ENCODE measurements at regions not wholly inside any gene's neighbourhood (a gene's known extent, or its start where the extent isn't known, plus 50 kb on each side); places are given as distances from the start of the nearest gene placed in this dataset.

DNA sequence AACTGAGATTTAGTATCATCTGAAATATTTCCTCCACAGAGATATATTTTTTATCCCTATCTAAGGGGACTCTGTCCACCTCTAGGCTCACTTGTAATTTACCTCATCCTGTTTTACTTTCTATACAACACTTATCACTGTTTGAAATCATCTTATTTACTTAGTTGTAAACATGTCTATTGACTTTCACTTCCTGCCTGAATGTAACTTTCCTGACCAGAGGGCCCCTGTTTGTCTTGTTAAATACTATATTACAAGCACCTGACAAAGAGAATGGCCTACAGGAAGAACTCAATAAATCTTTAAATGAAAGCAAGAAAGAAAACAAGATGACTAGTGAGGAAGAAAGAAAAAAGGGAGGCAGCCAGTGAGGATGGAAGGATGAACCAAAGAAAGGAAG is 1727.5 kb downstream of the LRRC4C start:
- FAIRE-seq (no peak), DNase-seq (ENCODE audit: low read depth) (no peak)
- Mint-ChIP-seq H3K4me3 (ENCODE audit: unreplicated experiment) (no peak overlapping the region), H3K27me3 (ENCODE audit: low read depth, unreplicated experiment) (no peaks in the 10 kb centered on the region), H3K9me3 (ENCODE audit: unreplicated experiment) (no peaks in the 10 kb centered on the region), H3K27ac (ENCODE audit: unreplicated experiment) (no peak overlapping the region), H3K36me3 (ENCODE audit: low read depth, unreplicated experiment) (no peaks in the 10 kb centered on the region), H3K4me1 (ENCODE audit: low read depth, unreplicated experiment) (peaks cover 7% of the 10 kb centered on the region)
- H3K4me1 ChIP-seq (ENCODE audit: insufficient read depth, low read length) = no peaks in the 10 kb centered on the region
- H4K20me1 ChIP-seq (ENCODE audit: insufficient read depth, low read length) = no peaks in the 10 kb centered on the region
- no peak overlapping the region for H3K4me2 ChIP-seq (ENCODE audit: low read length)
- no peak overlapping the region for H3K4me3 ChIP-seq (ENCODE audit: insufficient read depth, low read depth, low read length)
- H2AFZ ChIP-seq (ENCODE audit: low read depth, low read length) = no peak overlapping the region
- TF ChIP-seq, protein P1, sequence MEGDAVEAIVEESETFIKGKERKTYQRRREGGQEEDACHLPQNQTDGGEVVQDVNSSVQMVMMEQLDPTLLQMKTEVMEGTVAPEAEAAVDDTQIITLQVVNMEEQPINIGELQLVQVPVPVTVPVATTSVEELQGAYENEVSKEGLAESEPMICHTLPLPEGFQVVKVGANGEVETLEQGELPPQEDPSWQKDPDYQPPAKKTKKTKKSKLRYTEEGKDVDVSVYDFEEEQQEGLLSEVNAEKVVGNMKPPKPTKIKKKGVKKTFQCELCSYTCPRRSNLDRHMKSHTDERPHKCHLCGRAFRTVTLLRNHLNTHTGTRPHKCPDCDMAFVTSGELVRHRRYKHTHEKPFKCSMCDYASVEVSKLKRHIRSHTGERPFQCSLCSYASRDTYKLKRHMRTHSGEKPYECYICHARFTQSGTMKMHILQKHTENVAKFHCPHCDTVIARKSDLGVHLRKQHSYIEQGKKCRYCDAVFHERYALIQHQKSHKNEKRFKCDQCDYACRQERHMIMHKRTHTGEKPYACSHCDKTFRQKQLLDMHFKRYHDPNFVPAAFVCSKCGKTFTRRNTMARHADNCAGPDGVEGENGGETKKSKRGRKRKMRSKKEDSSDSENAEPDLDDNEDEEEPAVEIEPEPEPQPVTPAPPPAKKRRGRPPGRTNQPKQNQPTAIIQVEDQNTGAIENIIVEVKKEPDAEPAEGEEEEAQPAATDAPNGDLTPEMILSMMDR (IDR thresholded peaks at IDR 0.05; ENCODE audit: insufficient read depth, low read depth, low read length) = no peak
- no peak for TF ChIP-seq EZH2 (IDR thresholded peaks at IDR 0.05; ENCODE audit: insufficient read depth, low read length)
- no peaks in the 10 kb centered on the region for H3K9me3 ChIP-seq (ENCODE audit: insufficient read depth, low read depth, low read length)
- no peak overlapping the region for H3K27ac ChIP-seq (ENCODE audit: low read depth, low read length)
- no peaks in the 10 kb centered on the region for H3K79me2 ChIP-seq (ENCODE audit: insufficient read depth, low read length)
- H3K27me3 ChIP-seq (ENCODE audit: insufficient read depth, low read length) = no peaks in the 10 kb centered on the region
- no peak overlapping the region for H3K9ac ChIP-seq (ENCODE audit: low read length)
- H3K36me3 ChIP-seq (ENCODE audit: insufficient read depth, low read length) = no peaks in the 10 kb centered on the region

DNA sequence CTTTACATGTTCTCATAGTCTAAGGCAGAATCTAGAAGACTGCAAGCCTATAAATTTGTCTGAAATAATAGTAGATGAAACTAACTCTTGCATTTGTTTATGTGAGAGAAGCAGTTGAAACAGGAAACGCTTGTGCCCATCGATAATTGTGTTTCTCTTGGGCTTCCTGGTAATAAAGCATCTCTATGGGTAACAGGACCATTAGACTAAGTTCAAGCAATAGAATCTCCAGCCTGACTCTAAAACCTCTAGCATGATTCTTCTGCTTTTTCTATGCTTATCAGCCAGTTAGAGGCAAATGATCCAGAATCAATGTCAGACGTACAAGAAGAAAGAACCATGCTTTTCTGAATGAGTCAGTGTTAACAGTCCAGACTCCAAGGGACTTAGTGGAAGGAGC is 1734.4 kb downstream of the LRRC4C start:
- Histone ChIP-seq H2AFZ (ENCODE audit: low read depth, low read length) (no peak overlapping the region), H3K36me3 (ENCODE audit: insufficient read depth, low read length) (no peaks in the 10 kb centered on the region), H3K9ac (ENCODE audit: low read length) (no peak overlapping the region), H3K79me2 (ENCODE audit: insufficient read depth, low read length) (no peaks in the 10 kb centered on the region), H3K4me1 (ENCODE audit: insufficient read depth, low read length) (no peaks in the 10 kb centered on the region), H3K27me3 (ENCODE audit: insufficient read depth, low read length) (no peaks in the 10 kb centered on the region), H4K20me1 (ENCODE audit: insufficient read depth, low read length) (no peaks in the 10 kb centered on the region), H3K9me3 (ENCODE audit: insufficient read depth, low read depth, low read length) (no peaks in the 10 kb centered on the region), H3K27ac (ENCODE audit: low read depth, low read length) (no peak overlapping the region), H3K4me3 (ENCODE audit: insufficient read depth, low read depth, low read length) (no peak overlapping the region), H3K4me2 (ENCODE audit: low read length) (no peak overlapping the region)
- H3K9me3 Mint-ChIP-seq (ENCODE audit: unreplicated experiment) = no peaks in the 10 kb centered on the region
- no peak for DNase-seq (ENCODE audit: low read depth)
- H3K4me3 Mint-ChIP-seq (ENCODE audit: unreplicated experiment) = no peak overlapping the region
- no peaks in the 10 kb centered on the region for H3K27me3 Mint-ChIP-seq (ENCODE audit: low read depth, unreplicated experiment)
- FAIRE-seq = no peak
- TF ChIP-seq EZH2 (IDR thresholded peaks at IDR 0.05; ENCODE audit: insufficient read depth, low read length) = no peak
- TF ChIP-seq, protein P1 (IDR thresholded peaks at IDR 0.05; ENCODE audit: insufficient read depth, low read depth, low read length) = no peak
- no peak overlapping the region for H3K27ac Mint-ChIP-seq (ENCODE audit: unreplicated experiment)
- no peaks in the 10 kb centered on the region for H3K36me3 Mint-ChIP-seq (ENCODE audit: low read depth, unreplicated experiment)
- H3K4me1 Mint-ChIP-seq (ENCODE audit: low read depth, unreplicated experiment) = peaks cover 7% of the 10 kb centered on the region

DNA sequence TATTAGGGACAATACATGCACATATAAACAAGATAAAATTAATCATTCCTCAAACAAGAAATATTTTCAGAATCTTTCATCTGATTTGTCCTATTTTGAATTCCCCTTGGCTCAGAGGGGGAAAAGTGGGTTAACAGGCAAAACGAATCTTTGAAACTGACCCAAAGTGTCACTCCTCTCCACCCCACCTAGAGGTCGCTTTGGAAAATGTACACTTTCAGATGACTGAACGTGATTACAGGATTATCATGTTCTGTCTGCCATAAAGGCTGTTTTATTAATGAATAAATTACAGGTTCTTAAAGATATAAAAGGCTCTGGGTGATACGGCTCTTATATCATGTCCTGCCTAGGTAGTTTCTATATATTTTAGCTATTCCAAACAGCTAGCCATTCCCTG is 1735.0 kb downstream of the LRRC4C start:
- DNase-seq (ENCODE audit: low read depth) (no peak), FAIRE-seq (no peak)
- H3K4me3 ChIP-seq (ENCODE audit: insufficient read depth, low read depth, low read length) = no peak overlapping the region
- Mint-ChIP-seq H3K36me3 (ENCODE audit: low read depth, unreplicated experiment) (no peaks in the 10 kb centered on the region), H3K27ac (ENCODE audit: unreplicated experiment) (no peak overlapping the region), H3K4me3 (ENCODE audit: unreplicated experiment) (no peak overlapping the region), H3K27me3 (ENCODE audit: low read depth, unreplicated experiment) (no peaks in the 10 kb centered on the region), H3K4me1 (ENCODE audit: low read depth, unreplicated experiment) (peaks cover 7% of the 10 kb centered on the region), H3K9me3 (ENCODE audit: unreplicated experiment) (no peaks in the 10 kb centered on the region)
- H3K27ac ChIP-seq (ENCODE audit: low read depth, low read length) = no peak overlapping the region
- H4K20me1 ChIP-seq (ENCODE audit: insufficient read depth, low read length) = no peaks in the 10 kb centered on the region
- H3K9me3 ChIP-seq (ENCODE audit: insufficient read depth, low read depth, low read length) = no peaks in the 10 kb centered on the region
- H3K4me1 ChIP-seq (ENCODE audit: insufficient read depth, low read length) = no peaks in the 10 kb centered on the region
- H2AFZ ChIP-seq (ENCODE audit: low read depth, low read length) = no peak overlapping the region
- no peaks in the 10 kb centered on the region for H3K36me3 ChIP-seq (ENCODE audit: insufficient read depth, low read length)
- no peak for TF ChIP-seq EZH2 (IDR thresholded peaks at IDR 0.05; ENCODE audit: insufficient read depth, low read length)
- TF ChIP-seq, protein P1 (IDR thresholded peaks at IDR 0.05; ENCODE audit: insufficient read depth, low read depth, low read length) = no peak
- H3K4me2 ChIP-seq (ENCODE audit: low read length) = no peak overlapping the region
- H3K79me2 ChIP-seq (ENCODE audit: insufficient read depth, low read length) = no peaks in the 10 kb centered on the region
- no peak overlapping the region for H3K9ac ChIP-seq (ENCODE audit: low read length)
- H3K27me3 ChIP-seq (ENCODE audit: insufficient read depth, low read length) = no peaks in the 10 kb centered on the region
